GM12891 (cell line): ENCODE measurements at regions not wholly inside any gene's neighbourhood (a gene's known extent, or its start where the extent isn't known, plus 50 kb on each side); places are given as distances from the start of the nearest gene placed in this dataset.
"Not testable (repeated sequence)": the region's sequence is repeated elsewhere in the genome, so short reads cannot be mapped to it uniquely, and the experiment has no call there.

ENCODE experiments used
- POLR2A ChIP-seq: IDR thresholded peaks from 2 replicates; pipeline ENCODE4 v1.6.1; 2011; ENCODE audit warnings: low read depth, low read length, control low read depth
- POLR2AphosphoS5 ChIP-seq: IDR thresholded peaks from 2 replicates; pipeline ENCODE4 v1.6.1; 2011; ENCODE audit warnings: low read depth, low read length, control low read depth
- TAF1 ChIP-seq: IDR thresholded peaks from 2 replicates; pipeline ENCODE4 v1.6.1; 2011; ENCODE audit warnings: low read depth, low read length, control low read depth

DNA sequence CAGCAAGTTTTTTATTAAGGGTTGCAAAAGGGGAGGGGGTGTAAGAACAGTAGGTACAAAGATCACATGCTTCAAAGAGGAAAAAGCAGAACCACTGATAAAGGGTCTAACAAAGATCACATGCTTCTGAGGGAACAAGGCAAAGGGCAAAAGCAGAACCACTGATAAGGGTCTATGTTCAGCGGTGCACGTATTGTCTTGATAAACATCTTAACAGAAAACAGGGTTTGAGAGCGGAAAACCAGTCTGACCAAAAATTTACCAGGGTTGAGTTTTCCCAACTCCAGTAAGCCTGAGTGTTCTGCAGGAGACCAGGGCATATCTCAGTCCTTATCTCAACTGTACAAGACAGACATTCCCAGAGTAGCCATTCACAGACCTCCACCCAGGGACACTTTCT is 96.9 kb upstream of the WDR1 start:
- not testable (repeated sequence) for TF ChIP-seq POLR2AphosphoS5, POLR2A, TAF1
